ENCODE measurements at regions not wholly inside any gene's neighbourhood (a gene's known extent, or its start where the extent isn't known, plus 50 kb on each side); places are given as distances from the start of the nearest gene placed in this dataset.

GRCh38 chr6:14880052-14880451 lies 365.8 kb upstream of the JARID2 start:
- TF ChIP-seq, protein P1, sequence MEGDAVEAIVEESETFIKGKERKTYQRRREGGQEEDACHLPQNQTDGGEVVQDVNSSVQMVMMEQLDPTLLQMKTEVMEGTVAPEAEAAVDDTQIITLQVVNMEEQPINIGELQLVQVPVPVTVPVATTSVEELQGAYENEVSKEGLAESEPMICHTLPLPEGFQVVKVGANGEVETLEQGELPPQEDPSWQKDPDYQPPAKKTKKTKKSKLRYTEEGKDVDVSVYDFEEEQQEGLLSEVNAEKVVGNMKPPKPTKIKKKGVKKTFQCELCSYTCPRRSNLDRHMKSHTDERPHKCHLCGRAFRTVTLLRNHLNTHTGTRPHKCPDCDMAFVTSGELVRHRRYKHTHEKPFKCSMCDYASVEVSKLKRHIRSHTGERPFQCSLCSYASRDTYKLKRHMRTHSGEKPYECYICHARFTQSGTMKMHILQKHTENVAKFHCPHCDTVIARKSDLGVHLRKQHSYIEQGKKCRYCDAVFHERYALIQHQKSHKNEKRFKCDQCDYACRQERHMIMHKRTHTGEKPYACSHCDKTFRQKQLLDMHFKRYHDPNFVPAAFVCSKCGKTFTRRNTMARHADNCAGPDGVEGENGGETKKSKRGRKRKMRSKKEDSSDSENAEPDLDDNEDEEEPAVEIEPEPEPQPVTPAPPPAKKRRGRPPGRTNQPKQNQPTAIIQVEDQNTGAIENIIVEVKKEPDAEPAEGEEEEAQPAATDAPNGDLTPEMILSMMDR (IDR thresholded peaks at IDR 0.05) = no peak
- TF ChIP-seq POLR2AphosphoS5 (IDR thresholded peaks at IDR 0.05) (no peak), EP300 (IDR thresholded peaks at IDR 0.05) (no peak)
